Hepatocyte (in vitro differentiated cells): ENCODE measurements at regions not wholly inside any gene's neighbourhood (a gene's known extent, or its start where the extent isn't known, plus 50 kb on each side); places are given as distances from the start of the nearest gene placed in this dataset.

ENCODE experiments used
- DNase-seq: peaks from one replicate; pipeline ENCODE4 v3.0.0-alpha.2; 2016; ENCODE audit warnings: low spot score
- H2AFZ ChIP-seq: fragments of 200-600 bp; sonication (generic); 2 replicates; pipeline ENCODE4 v1.6.0; 2016; ENCODE audit warnings: antibody characterized with exemption, mild to moderate bottlenecking
- H3K27ac ChIP-seq: fragments of 200-600 bp; sonication (generic); 2 replicates; pipeline ENCODE4 v1.5.1; 2016; ENCODE audit warnings: mild to moderate bottlenecking
- H3K27me3 ChIP-seq: fragments of 200-600 bp; sonication (generic); 2 replicates; pipeline ENCODE4 v1.6.1; 2016
- H3K36me3 ChIP-seq: fragments of 200-600 bp; sonication (generic); replicated peaks from 2 replicates; pipeline ENCODE4 v1.5.1; 2016; ENCODE audit warnings: low read depth; ENCODE audit not compliant: insufficient read depth
- H3K4me1 ChIP-seq: fragments of 200-600 bp; sonication (generic); 2 replicates; pipeline ENCODE4 v1.5.1; 2016; ENCODE audit warnings: mild to moderate bottlenecking, moderate library complexity; ENCODE audit not compliant: insufficient read depth
- H3K4me2 ChIP-seq: fragments of 200-600 bp; sonication (generic); 2 replicates; pipeline ENCODE4 v1.6.0; 2016
- H3K4me3 ChIP-seq: fragments of 200-600 bp; sonication (generic); 2 replicates; pipeline ENCODE4 v1.5.1; 2016; ENCODE audit warnings: mild to moderate bottlenecking
- H3K79me2 ChIP-seq: fragments of 200-600 bp; sonication (generic); 2 replicates; pipeline ENCODE4 v1.6.0; 2017; ENCODE audit warnings: mild to moderate bottlenecking
- H3K9me2 ChIP-seq: fragments of 200-600 bp; sonication (generic); replicated peaks from 2 replicates; pipeline ENCODE4 v1.6.0; 2017; ENCODE audit warnings: mild to moderate bottlenecking; ENCODE audit not compliant: insufficient read depth
- H3K9me3 ChIP-seq: fragments of 200-600 bp; sonication (generic); 2 replicates; pipeline ENCODE4 v1.5.1; 2016; ENCODE audit warnings: low read depth, mild to moderate bottlenecking
- H4K20me1 ChIP-seq: fragments of 200-600 bp; sonication (generic); 2 replicates; pipeline ENCODE4 v1.6.0; 2016; ENCODE audit warnings: mild to moderate bottlenecking; ENCODE audit not compliant: insufficient read depth, poor library complexity, severe bottlenecking
- CTCF ChIP-seq: fragments of 200-600 bp; sonication (generic); IDR thresholded peaks from 2 replicates; pipeline ENCODE4 v1.5.1; 2016; ENCODE audit warnings: antibody characterized with exemption, mild to moderate bottlenecking; ENCODE audit not compliant: poor library complexity
- EZH2 ChIP-seq: fragments of 200-600 bp; sonication (generic); IDR thresholded peaks from 2 replicates; pipeline ENCODE4 v1.6.1; 2016; ENCODE audit warnings: antibody characterized with exemption, mild to moderate bottlenecking, borderline replicate concordance
- EZH2phosphoT487 ChIP-seq: fragments of 200-600 bp; sonication (generic); IDR thresholded peaks from one replicate; pipeline ENCODE4 v1.6.1; 2018; ENCODE audit warnings: antibody characterized with exemption, mild to moderate bottlenecking, low read depth, moderate library complexity; ENCODE audit not compliant: unreplicated experiment, severe bottlenecking
- WGBS: methylation state at CpG from one replicate; pipeline ENCODE4 v1.1.6; 2016; ENCODE audit warnings: low lambda C conversion rate; ENCODE audit errors: missing lambda C conversion rate; 5-methylcytosine and 5-hydroxymethylcytosine counted together

- Histone ChIP-seq H3K9me3 (no peaks in the 10 kb centered on the region), H3K27ac (no peak overlapping the region), H2AFZ (no peak overlapping the region), H3K36me3 (no peaks in the 10 kb centered on the region), H4K20me1 (no peaks in the 10 kb centered on the region), H3K4me3 (no peak overlapping the region), H3K4me1 (peaks cover 4% of the 10 kb centered on the region), H3K4me2 (no peak overlapping the region), H3K9me2 (no peaks in the 10 kb centered on the region), H3K27me3 (no peaks in the 10 kb centered on the region), H3K79me2 (no peaks in the 10 kb centered on the region)
- no peak for TF ChIP-seq EZH2
- no peak for TF ChIP-seq CTCF
- TF ChIP-seq EZH2phosphoT487, result peak; percentile 94
- 60% methylated on average over 2 of the region's 2 CpGs for WGBS
- DNase-seq, result peak; percentile 23
These were observed 1459.9 kb downstream of the GRIK2 start for GRCh38 chr6:102853249-102853955.

- H3K4me3 ChIP-seq, result no peak overlapping the region
- DNase-seq, result no peak
- no peak overlapping the region for H3K4me2 ChIP-seq
- no peak overlapping the region for H3K27ac ChIP-seq
- TF ChIP-seq EZH2phosphoT487 (no peak), CTCF (no peak), EZH2 (no peak)
- 90% methylated on average over 1 of the region's 1 CpG for WGBS
- peaks cover 4% of the 10 kb centered on the region for H3K4me1 ChIP-seq
- H3K9me2 ChIP-seq, result no peaks in the 10 kb centered on the region
- H3K27me3 ChIP-seq, result no peaks in the 10 kb centered on the region
- no peaks in the 10 kb centered on the region for H3K79me2 ChIP-seq
- H3K9me3 ChIP-seq, result no peaks in the 10 kb centered on the region
- H4K20me1 ChIP-seq, result no peaks in the 10 kb centered on the region
- H3K36me3 ChIP-seq, result no peaks in the 10 kb centered on the region
- no peak overlapping the region for H2AFZ ChIP-seq
These were observed 1455.3 kb downstream of the GRIK2 start for GRCh38 chr6:102848796-102849195.

GRCh38 chr6:102848210-102848609, 1454.7 kb downstream of the GRIK2 start:
- WGBS, result 87% methylated on average over 3 of the region's 3 CpGs
- no peak for DNase-seq
- no peak overlapping the region for H3K4me3 ChIP-seq
- H3K27ac ChIP-seq, result no peak overlapping the region
- no peaks in the 10 kb centered on the region for H3K9me2 ChIP-seq
- H3K9me3 ChIP-seq, result no peaks in the 10 kb centered on the region
- H3K4me2 ChIP-seq, result no peak overlapping the region
- H3K79me2 ChIP-seq, result no peaks in the 10 kb centered on the region
- no peak for TF ChIP-seq EZH2
- TF ChIP-seq CTCF, result no peak
- no peaks in the 10 kb centered on the region for H3K27me3 ChIP-seq
- H3K36me3 ChIP-seq, result no peaks in the 10 kb centered on the region
- no peaks in the 10 kb centered on the region for H4K20me1 ChIP-seq
- peaks cover 4% of the 10 kb centered on the region for H3K4me1 ChIP-seq
- no peak overlapping the region for H2AFZ ChIP-seq

GRCh38 chr6:102841060-102841459, 1447.6 kb downstream of the GRIK2 start:
- Histone ChIP-seq H4K20me1 (no peaks in the 10 kb centered on the region), H3K4me3 (no peak overlapping the region), H3K79me2 (no peaks in the 10 kb centered on the region), H3K4me2 (no peak overlapping the region), H3K27ac (no peak overlapping the region), H2AFZ (no peak overlapping the region), H3K4me1 (peaks cover 5% of the 10 kb centered on the region), H3K9me2 (no peaks in the 10 kb centered on the region), H3K36me3 (no peaks in the 10 kb centered on the region), H3K9me3 (no peaks in the 10 kb centered on the region), H3K27me3 (no peaks in the 10 kb centered on the region)
- no peak for TF ChIP-seq EZH2
- no peak for TF ChIP-seq EZH2phosphoT487
- TF ChIP-seq CTCF, result no peak
- WGBS, result 46% methylated on average over 2 of the region's 2 CpGs
- DNase-seq, result peak; percentile 5
